ENCODE measurements at regions not wholly inside any gene's neighbourhood (a gene's known extent, or its start where the extent isn't known, plus 50 kb on each side); places are given as distances from the start of the nearest gene placed in this dataset.
"Not testable (repeated sequence)": the region's sequence is repeated elsewhere in the genome, so short reads cannot be mapped to it uniquely, and the experiment has no call there.

DNA sequence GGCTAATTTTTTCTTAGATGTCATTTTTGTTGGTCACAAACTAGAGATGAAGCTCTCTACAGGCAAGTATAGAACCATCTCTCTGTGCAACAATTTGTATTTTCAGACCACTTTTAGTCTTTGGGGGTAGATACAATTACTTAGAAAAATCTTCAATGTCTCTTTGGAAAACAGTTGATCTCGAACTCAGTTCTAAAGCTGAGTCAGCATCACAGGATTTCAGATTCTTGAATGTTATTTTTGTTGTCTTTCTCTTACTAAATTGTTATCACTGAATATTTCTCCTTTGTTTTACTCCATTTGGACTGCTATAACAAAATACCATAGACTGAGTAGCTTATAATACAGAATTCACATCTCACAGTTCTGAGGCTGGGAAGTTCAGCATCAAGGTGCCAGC, 1557.0 kb downstream of the SI start:
- Mint-ChIP-seq H3K9me3 (peaks cover 3% of the 10 kb centered on the region), H3K4me1 (no peaks in the 10 kb centered on the region), H3K4me3 (no peak overlapping the region), H3K36me3 (ENCODE audit: low read depth) (no peaks in the 10 kb centered on the region), H3K27me3 (no peaks in the 10 kb centered on the region), H3K27ac (no peak overlapping the region)
- ChIA-PET POLR2A (no interaction called here), CTCF (no interaction called here)
- DNase-seq: no peak

DNA sequence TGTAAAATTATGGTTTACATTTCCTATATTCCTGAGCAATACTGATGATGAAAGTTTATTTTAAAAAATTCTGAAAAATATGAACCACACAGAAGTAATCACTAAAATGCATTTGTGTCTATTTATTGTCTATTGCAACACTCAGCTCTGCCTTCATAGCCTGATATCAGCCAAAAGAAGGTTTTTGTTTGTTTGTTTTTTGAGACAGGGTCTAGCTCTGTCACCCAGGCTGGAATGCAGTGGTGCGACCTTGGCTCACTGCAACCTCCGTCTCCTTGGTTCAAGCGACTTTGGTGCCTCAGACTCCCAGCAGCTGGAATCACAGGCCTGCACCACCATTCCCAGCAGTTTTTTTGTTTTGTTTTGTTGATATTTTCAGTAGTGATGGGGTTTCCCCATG, 1560.2 kb downstream of the SI start:
- CTCF ChIA-PET: no interaction called here
- H3K4me3 Mint-ChIP-seq: no peak overlapping the region
- H3K9me3 Mint-ChIP-seq: peaks cover 3% of the 10 kb centered on the region
- POLR2A ChIA-PET: no interaction called here
- no peaks in the 10 kb centered on the region for H3K4me1 Mint-ChIP-seq
- H3K36me3 Mint-ChIP-seq (ENCODE audit: low read depth): no peaks in the 10 kb centered on the region
- no peak for DNase-seq
- H3K27me3 Mint-ChIP-seq: no peaks in the 10 kb centered on the region
- H3K27ac Mint-ChIP-seq: no peak overlapping the region

DNA sequence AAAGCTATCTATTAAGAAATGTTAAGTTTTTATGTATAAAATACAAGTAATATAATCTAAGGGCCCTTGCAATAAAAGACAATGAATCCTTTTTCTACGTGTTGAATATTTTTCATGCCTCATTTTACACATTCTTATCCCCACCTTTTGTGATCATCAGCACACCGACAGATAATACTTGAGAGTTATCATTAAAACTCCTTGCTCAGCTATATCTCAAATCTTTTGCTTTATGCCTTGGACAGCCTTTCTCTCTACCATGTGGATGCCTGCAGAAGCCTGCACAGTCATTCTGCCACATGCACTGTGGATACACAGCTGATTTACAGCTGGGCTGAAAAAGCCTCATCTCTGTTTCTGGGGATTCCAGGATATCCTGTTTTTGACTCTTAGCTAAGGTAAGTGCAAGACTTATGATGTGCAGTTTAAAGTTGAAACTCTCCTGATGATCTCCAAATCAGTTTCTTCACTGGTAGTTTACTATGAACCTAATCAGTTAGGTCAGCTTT, 1565.1 kb downstream of the SI start:
- no peaks in the 10 kb centered on the region for H3K9me3 Mint-ChIP-seq
- no peak overlapping the region for H3K27ac Mint-ChIP-seq
- DNase-seq: no peak
- POLR2A ChIA-PET: no interaction called here
- H3K4me3 Mint-ChIP-seq: no peak overlapping the region
- CTCF ChIA-PET: no interaction called here
- no peaks in the 10 kb centered on the region for H3K4me1 Mint-ChIP-seq
- no peaks in the 10 kb centered on the region for H3K27me3 Mint-ChIP-seq
- no peaks in the 10 kb centered on the region for H3K36me3 Mint-ChIP-seq (ENCODE audit: low read depth)

DNA sequence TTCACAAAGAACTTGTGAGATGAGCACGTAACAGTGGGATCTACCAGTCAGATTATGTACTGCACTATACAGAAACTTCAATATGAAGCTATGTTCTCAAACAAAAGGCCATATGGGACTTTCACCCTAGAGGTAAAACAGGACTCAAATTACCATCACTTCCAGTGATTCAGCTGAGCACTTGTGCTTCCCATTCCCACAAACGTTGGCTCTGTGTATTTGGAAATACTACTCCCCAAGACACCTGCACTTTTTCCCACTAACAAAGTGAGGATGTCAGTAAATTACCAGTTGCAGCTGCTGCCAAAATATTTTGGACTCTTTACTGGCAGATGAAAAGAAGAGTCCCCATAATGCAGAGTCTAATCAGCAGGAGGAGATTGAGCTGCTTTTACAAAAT, 1570.1 kb downstream of the SI start:
- H3K27me3 Mint-ChIP-seq: no peaks in the 10 kb centered on the region
- ChIA-PET POLR2A (no interaction called here), CTCF (no interaction called here)
- no peak for DNase-seq
- no peaks in the 10 kb centered on the region for H3K4me1 Mint-ChIP-seq
- no peak overlapping the region for H3K27ac Mint-ChIP-seq
- no peak overlapping the region for H3K4me3 Mint-ChIP-seq
- no peaks in the 10 kb centered on the region for H3K36me3 Mint-ChIP-seq (ENCODE audit: low read depth)
- no peaks in the 10 kb centered on the region for H3K9me3 Mint-ChIP-seq

DNA sequence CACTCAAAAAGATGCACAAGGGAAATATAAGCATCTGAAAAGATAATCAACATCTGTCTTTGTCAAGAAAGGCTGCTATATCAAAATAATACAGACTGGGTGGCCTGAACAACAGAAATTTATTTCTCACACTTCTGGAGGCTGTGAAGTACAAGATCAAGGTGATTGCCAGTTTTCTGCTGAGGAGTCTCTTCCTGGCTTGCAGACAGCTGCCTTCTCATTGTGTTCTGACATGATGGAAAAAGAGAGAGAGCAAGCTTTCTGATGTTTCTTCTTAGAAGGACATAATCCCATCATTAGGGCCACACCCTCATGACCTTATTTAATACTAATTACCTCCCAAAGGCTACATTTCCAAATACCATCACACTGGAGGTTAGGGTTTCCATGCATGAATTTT, 1573.3 kb downstream of the SI start:
- Mint-ChIP-seq H3K4me3 (no peak overlapping the region), H3K9me3 (no peaks in the 10 kb centered on the region), H3K4me1 (no peaks in the 10 kb centered on the region), H3K27me3 (no peaks in the 10 kb centered on the region), H3K27ac (no peak overlapping the region), H3K36me3 (ENCODE audit: low read depth) (no peaks in the 10 kb centered on the region)
- CTCF ChIA-PET: no interaction called here
- POLR2A ChIA-PET: no interaction called here
- no peak for DNase-seq

DNA sequence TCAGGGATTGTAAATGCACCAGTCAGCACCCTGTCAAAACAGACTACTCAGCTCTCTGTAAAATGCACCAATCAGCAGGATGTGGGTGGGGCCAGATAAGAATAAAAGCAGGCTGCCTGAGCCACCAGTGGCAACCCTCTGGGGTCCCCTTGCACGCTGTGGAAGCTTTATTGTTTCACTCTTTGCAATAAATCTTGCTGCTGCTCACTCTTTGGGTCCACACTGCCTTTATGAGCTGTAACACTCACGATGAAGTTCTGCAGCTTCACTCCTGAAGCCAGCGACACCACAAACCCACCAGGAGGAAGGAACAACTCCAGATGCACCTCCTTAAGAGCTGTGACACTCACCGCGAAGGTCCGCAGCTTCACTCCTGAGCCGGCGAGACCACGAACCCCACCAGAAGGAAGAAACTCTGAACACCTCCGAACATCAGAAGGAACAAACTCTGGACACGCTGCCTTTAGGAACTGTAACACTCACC, 1578.5 kb downstream of the SI start:
- H3K4me3 Mint-ChIP-seq; CTCF ChIA-PET; H3K9me3 Mint-ChIP-seq; DNase-seq; H3K4me1 Mint-ChIP-seq; POLR2A ChIA-PET; H3K27me3 Mint-ChIP-seq; H3K36me3 Mint-ChIP-seq (ENCODE audit: low read depth); H3K27ac Mint-ChIP-seq: not testable (repeated sequence)

DNA sequence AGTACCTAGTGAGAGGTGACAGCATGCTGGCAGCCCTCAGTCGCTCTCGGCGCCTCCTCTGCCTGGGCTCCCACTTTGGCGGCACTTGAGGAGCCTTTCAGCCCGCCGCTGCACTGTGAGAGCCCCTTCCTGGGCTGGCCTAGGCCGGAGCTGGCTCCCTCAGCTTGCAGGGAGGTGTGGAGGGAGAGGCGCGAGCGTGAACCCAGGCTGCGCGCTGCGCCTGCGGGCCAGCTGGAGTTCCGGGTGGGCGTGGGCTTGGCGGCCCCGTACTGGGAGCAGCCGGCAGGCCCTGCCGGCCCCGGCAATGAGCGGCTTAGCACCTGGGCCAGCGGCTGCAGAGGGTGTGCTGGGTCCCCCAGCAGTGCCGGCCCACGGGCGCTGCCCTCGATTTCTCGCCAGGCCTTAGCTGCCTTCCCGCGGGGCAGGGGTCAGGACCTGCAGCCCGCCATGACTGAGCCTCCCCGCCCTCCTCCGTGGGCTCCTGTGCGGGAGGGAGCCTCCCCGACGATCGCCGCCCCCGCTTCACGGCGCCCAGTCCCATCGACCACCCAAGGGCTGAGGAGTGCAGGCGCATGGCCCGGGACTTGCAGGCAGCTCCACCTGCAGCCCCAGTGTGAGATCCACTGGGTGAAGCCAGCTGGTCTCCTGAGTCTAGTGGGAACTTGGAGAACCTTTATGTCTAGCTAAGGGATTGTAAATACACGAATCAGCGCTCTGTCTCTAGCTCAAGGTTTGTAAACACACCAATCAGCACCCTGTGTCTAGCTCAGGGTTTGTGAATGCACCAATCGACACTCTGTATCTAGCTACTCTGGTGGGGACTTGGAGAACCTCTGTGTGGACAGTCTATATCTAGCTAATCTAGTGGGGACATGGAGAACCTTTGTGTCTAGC, 1579.2 kb downstream of the SI start:
- H3K27me3 Mint-ChIP-seq; CTCF ChIA-PET; H3K9me3 Mint-ChIP-seq; POLR2A ChIA-PET; H3K36me3 Mint-ChIP-seq (ENCODE audit: low read depth); DNase-seq; H3K27ac Mint-ChIP-seq; H3K4me1 Mint-ChIP-seq; H3K4me3 Mint-ChIP-seq: not testable (repeated sequence)

DNA sequence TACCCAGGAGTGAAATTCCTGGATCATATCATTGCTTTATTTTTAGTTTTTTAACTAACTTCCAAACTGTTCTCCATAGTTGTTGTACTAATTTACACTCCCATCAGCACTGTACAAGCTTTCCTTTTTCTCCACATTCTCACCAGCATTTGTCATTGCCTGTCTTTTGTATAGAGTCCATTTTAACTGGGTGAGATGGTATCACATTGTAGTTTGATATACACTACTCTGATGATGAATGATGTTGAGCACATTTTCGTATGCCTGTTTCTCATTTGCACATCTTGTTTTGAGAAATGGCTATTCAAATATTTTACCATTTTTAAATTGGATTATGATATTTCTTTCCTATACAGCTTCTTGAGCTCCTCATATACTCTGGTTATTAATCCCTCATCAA, 1586.6 kb downstream of the SI start:
- H3K4me1 Mint-ChIP-seq: no peaks in the 10 kb centered on the region
- H3K9me3 Mint-ChIP-seq: no peaks in the 10 kb centered on the region
- H3K27me3 Mint-ChIP-seq: no peaks in the 10 kb centered on the region
- H3K27ac Mint-ChIP-seq: no peak overlapping the region
- no peak for DNase-seq
- ChIA-PET POLR2A (no interaction called here), CTCF (no interaction called here)
- no peak overlapping the region for H3K4me3 Mint-ChIP-seq
- H3K36me3 Mint-ChIP-seq (ENCODE audit: low read depth): no peaks in the 10 kb centered on the region

DNA sequence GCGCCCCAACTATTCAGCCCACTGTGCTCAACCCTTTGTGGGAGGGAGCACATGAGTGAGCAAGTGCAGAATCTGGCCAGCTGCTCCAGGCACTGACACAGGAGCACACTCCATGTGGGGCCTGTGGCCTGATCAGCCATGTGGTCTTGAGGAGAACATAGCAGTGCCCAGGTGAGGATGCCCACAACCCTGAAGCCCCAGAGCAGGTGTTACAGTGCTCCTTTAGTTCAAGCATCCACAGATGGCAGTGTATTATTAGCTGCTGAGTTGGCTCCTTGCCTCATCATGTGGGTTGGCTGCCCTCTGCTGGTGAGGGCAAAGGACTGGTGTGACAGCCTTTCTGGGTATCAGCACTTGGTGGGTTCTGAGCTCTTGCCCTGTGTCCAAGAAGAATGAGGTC, 1588.2 kb downstream of the SI start:
- DNase-seq: peak; percentile 18
- H3K36me3 Mint-ChIP-seq (ENCODE audit: low read depth): no peaks in the 10 kb centered on the region
- ChIA-PET POLR2A (no interaction called here), CTCF (no interaction called here)
- no peak overlapping the region for H3K4me3 Mint-ChIP-seq
- H3K27me3 Mint-ChIP-seq: no peaks in the 10 kb centered on the region
- no peak overlapping the region for H3K27ac Mint-ChIP-seq
- no peaks in the 10 kb centered on the region for H3K9me3 Mint-ChIP-seq
- no peaks in the 10 kb centered on the region for H3K4me1 Mint-ChIP-seq

DNA sequence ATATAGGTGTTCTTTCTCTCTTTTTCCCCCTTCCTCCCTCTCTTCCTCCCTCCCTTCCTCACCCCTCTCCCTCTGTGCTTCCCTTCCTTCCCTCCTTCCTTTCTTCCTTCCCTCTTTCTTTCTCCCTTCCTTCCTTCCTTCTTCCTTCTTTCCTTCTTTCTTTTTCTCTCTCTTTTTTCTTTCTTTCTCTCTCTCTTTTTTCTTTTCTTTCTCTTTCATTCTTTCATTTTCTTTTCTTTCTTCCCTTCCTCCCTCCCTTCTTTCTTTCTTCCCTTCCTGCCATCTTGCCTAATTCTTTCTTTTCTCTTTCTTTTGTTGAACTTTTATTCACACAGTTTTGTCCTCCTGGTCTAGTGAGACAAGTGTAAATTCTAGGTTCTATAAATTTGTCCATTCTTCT, 1595.6 kb downstream of the SI start:
- H3K36me3 Mint-ChIP-seq (ENCODE audit: low read depth): no peaks in the 10 kb centered on the region
- H3K4me1 Mint-ChIP-seq: no peaks in the 10 kb centered on the region
- no peak overlapping the region for H3K27ac Mint-ChIP-seq
- no peak for DNase-seq
- H3K27me3 Mint-ChIP-seq: no peaks in the 10 kb centered on the region
- CTCF ChIA-PET: no interaction called here
- H3K4me3 Mint-ChIP-seq: no peak overlapping the region
- no peaks in the 10 kb centered on the region for H3K9me3 Mint-ChIP-seq
- POLR2A ChIA-PET: no interaction called here

DNA sequence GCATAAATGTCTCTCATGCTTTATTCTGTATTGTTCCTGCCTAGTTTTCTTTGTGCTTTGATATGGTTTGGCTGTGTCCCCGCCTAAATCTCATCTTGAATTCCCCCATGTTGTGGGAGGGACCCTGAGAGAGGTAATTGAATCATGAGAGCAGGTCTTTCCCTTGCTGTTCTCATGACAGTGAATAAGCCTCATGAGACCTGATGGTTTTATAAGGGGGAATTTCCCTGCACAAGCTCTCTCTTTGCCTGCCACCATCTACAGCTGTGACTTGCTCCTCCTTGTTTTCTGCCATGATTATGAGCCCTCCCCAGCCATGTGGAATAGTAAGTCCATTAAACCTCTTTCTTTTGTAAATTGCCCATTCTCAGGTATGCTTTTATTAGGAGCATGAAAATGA, 1596.6 kb downstream of the SI start:
- no peaks in the 10 kb centered on the region for H3K27me3 Mint-ChIP-seq
- DNase-seq: no peak
- no peak overlapping the region for H3K27ac Mint-ChIP-seq
- H3K36me3 Mint-ChIP-seq (ENCODE audit: low read depth): no peaks in the 10 kb centered on the region
- ChIA-PET CTCF (no interaction called here), POLR2A (no interaction called here)
- no peaks in the 10 kb centered on the region for H3K4me1 Mint-ChIP-seq
- H3K4me3 Mint-ChIP-seq: no peak overlapping the region
- H3K9me3 Mint-ChIP-seq: no peaks in the 10 kb centered on the region

DNA sequence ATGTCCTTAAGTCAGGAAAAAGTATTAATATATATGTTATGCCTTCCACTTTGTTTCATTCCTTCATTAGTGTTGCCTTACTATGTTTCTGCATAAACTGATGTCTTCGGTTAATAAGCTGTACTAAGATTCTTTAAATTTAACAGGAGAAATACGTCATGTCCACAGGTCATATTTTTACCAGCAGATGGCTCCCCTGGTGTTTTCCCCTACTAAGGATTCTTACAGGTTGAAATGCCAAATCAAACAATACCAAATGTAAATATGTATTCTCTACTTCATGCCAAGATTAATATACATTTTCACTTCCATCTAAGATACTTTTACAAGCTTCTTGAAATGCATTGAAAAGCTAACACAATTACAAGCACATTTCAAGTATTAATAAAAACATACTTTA, 1602.1 kb downstream of the SI start:
- POLR2A ChIA-PET: no interaction called here
- Mint-ChIP-seq H3K36me3 (ENCODE audit: low read depth) (no peaks in the 10 kb centered on the region), H3K4me3 (no peak overlapping the region), H3K27ac (no peak overlapping the region), H3K4me1 (no peaks in the 10 kb centered on the region), H3K27me3 (no peaks in the 10 kb centered on the region), H3K9me3 (peaks cover 3% of the 10 kb centered on the region)
- no peak for DNase-seq
- CTCF ChIA-PET: no interaction called here

DNA sequence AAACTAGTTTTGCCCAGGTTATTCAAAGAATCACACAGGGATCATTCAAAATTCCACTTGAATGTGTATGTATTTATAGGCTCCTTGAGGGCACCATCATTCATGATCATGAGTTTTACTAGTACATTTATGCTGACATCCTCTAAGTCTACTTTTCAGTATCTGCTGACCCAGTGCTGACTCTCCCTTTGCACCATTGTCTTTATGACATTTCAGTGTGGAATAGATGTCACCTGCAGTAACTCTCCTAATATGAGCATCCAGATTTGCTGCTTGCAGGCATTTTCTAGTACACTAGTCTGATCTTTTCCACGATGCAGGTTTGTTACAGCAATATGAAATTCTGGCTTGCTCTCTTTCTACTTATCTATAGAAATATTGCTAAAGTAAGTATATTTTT, 1603.5 kb downstream of the SI start:
- ChIA-PET CTCF (no interaction called here), POLR2A (no interaction called here)
- Mint-ChIP-seq H3K4me3 (no peak overlapping the region), H3K9me3 (peaks cover 3% of the 10 kb centered on the region), H3K4me1 (no peaks in the 10 kb centered on the region), H3K36me3 (ENCODE audit: low read depth) (no peaks in the 10 kb centered on the region), H3K27me3 (no peaks in the 10 kb centered on the region), H3K27ac (no peak overlapping the region)
- no peak for DNase-seq

DNA sequence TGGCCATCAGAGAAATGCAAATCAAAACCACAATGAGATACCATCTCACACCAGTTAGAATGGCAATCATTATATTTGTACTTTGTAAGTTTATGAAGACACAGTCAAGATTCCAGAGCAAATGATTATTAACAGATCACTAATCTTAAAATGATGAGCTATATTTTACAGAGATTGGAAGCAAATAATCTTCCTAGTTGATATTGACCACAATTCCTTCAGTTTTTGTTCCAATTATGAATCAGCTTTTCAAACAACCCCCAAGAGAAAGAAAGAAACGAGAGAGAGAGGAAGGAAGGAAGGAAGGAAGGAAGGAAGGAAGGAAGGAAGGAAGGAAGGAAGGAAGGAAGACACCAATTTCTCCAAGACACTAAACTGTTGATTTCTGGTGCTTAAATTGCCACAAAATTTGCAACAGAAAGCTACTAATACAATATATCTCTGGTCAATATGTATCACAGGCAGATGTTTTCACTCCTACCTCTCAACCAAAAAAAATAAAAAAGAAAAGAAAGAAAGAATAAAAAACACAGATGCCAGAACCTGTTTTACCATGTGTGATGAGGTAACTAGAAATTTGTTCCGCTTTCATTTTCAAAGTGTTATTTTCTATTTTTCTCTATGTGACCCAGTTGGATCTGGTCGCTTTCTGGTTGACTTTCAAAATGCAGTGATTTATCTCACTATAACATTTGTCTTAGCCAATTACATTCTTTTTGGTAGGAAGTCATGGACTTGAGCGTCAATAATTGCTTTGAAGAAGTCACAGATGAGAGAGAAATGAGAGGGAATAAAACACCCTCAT, 1609.6 kb downstream of the SI start:
- Mint-ChIP-seq H3K9me3 (peaks cover 10% of the 10 kb centered on the region), H3K27ac (no peak overlapping the region), H3K4me3 (no peak overlapping the region), H3K27me3 (no peaks in the 10 kb centered on the region), H3K36me3 (ENCODE audit: low read depth) (no peaks in the 10 kb centered on the region), H3K4me1 (no peaks in the 10 kb centered on the region)
- DNase-seq: no peak
- CTCF ChIA-PET: no interaction called here
- POLR2A ChIA-PET: no interaction called here
